Neural crest cell (in vitro differentiated cells): ENCODE measurements at regions not wholly inside any gene's neighbourhood (a gene's known extent, or its start where the extent isn't known, plus 50 kb on each side); places are given as distances from the start of the nearest gene placed in this dataset.

ENCODE experiments used
- DNase-seq: peaks from one replicate; pipeline ENCODE4 v3.0.0; 2021; ENCODE audit warnings: low read depth, mixed read lengths, low spot score
- H3K27ac Mint-ChIP-seq: one replicate; pipeline ENCODE4 v1.8.0; 2021; ENCODE audit warnings: mild to moderate bottlenecking, mixed read lengths; ENCODE audit not compliant: unreplicated experiment
- H3K27me3 Mint-ChIP-seq: 2 replicates; pipeline ENCODE4 v1.8.0; 2021; ENCODE audit warnings: low read depth, mild to moderate bottlenecking, mixed read lengths
- H3K36me3 Mint-ChIP-seq: 2 replicates; pipeline ENCODE4 v1.8.0; 2021; ENCODE audit warnings: low read depth, mild to moderate bottlenecking, mixed read lengths
- H3K4me1 Mint-ChIP-seq: 2 replicates; pipeline ENCODE4 v1.8.0; 2021; ENCODE audit warnings: mixed read lengths
- H3K4me3 Mint-ChIP-seq: one replicate; pipeline ENCODE4 v1.8.0; 2021; ENCODE audit warnings: mild to moderate bottlenecking, mixed read lengths
- H3K9me3 Mint-ChIP-seq: 2 replicates; pipeline ENCODE4 v1.8.0; 2021; ENCODE audit warnings: mixed read lengths
- CTCF ChIP-seq: fragments of 200-600 bp; sonication (generic); conservative IDR thresholded peaks from 2 replicates; pipeline ENCODE4 v1.5.0; 2021; ENCODE audit warnings: antibody characterized with exemption, mild to moderate bottlenecking

- peaks cover 3% of the 10 kb centered on the region for H3K9me3 Mint-ChIP-seq
- DNase-seq, result no peak
- no peaks in the 10 kb centered on the region for H3K27me3 Mint-ChIP-seq
- no peak for TF ChIP-seq CTCF
- no peak overlapping the region for H3K27ac Mint-ChIP-seq
- no peak overlapping the region for H3K4me3 Mint-ChIP-seq
- H3K36me3 Mint-ChIP-seq, result no peaks in the 10 kb centered on the region
- H3K4me1 Mint-ChIP-seq, result no peaks in the 10 kb centered on the region
Measured at GRCh38 chr6:50970908-50971307, 152.2 kb downstream of the TFAP2B start.

GRCh38 chr6:50973464-50973863 is 154.8 kb downstream of the TFAP2B start:
- peaks cover 3% of the 10 kb centered on the region for H3K9me3 Mint-ChIP-seq
- H3K27me3 Mint-ChIP-seq, result no peaks in the 10 kb centered on the region
- no peak overlapping the region for H3K27ac Mint-ChIP-seq
- no peak overlapping the region for H3K4me3 Mint-ChIP-seq
- H3K4me1 Mint-ChIP-seq, result no peaks in the 10 kb centered on the region
- no peak for DNase-seq
- no peaks in the 10 kb centered on the region for H3K36me3 Mint-ChIP-seq
- no peak for TF ChIP-seq CTCF

GRCh38 chr6:50974319-50974718 is 155.6 kb downstream of the TFAP2B start:
- Mint-ChIP-seq H3K27ac (no peak overlapping the region), H3K4me1 (no peaks in the 10 kb centered on the region), H3K36me3 (no peaks in the 10 kb centered on the region), H3K4me3 (no peak overlapping the region), H3K9me3 (peaks cover 3% of the 10 kb centered on the region), H3K27me3 (no peaks in the 10 kb centered on the region)
- DNase-seq, result no peak
- TF ChIP-seq CTCF, result no peak

DNA sequence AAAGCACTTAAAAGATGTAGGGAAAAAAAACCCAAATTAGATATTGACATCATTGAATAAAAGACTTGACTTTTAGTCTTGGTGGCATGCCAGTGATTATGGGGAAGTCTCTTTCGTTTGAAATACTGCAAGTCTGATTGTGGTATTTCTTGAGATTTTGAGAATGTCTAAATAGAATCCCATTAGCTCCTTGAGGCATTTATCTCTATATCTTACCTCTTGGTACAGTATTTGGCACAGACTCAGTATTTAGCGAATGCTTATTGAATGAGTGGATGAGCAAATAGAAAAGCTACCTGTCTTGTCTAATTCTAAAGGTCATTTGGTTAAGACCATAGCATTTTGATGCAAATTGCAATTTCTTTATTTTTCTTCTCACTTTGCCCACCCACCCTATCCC is 156.5 kb downstream of the TFAP2B start:
- Mint-ChIP-seq H3K27ac (no peak overlapping the region), H3K4me3 (no peak overlapping the region), H3K4me1 (no peaks in the 10 kb centered on the region), H3K9me3 (peaks cover 3% of the 10 kb centered on the region), H3K36me3 (no peaks in the 10 kb centered on the region), H3K27me3 (no peaks in the 10 kb centered on the region)
- no peak for TF ChIP-seq CTCF
- no peak for DNase-seq

DNA sequence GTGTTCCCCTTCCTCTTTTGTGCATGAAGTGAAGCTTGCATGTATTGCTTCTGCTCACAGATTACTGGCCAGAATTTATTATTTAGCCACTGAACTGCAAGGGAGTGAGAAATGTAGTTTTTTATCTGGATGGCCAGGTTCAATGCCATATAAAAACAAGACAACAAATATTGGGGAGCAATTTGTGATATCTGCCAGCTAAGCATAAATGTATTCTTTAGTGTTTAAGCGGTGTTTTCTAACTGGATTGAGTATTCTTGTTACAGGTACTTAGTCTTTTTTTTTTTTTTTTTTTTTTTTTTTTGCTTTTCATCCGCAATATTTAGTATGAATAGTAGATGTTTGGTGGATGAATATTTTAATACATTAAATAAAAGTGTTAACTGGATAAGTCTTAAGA is 158.2 kb downstream of the TFAP2B start:
- no peak overlapping the region for H3K4me3 Mint-ChIP-seq

More for the DNA sequence above, 158.2 kb downstream of the TFAP2B start:
- no peak overlapping the region for H3K27ac Mint-ChIP-seq
- DNase-seq, result no peak
- peaks cover 3% of the 10 kb centered on the region for H3K9me3 Mint-ChIP-seq
- H3K36me3 Mint-ChIP-seq, result no peaks in the 10 kb centered on the region
- no peak for TF ChIP-seq CTCF
- H3K4me1 Mint-ChIP-seq, result no peaks in the 10 kb centered on the region
- no peaks in the 10 kb centered on the region for H3K27me3 Mint-ChIP-seq
